B cell (primary cell): ENCODE measurements at regions not wholly inside any gene's neighbourhood (a gene's known extent, or its start where the extent isn't known, plus 50 kb on each side); places are given as distances from the start of the nearest gene placed in this dataset.

ENCODE experiments used
- CTCF ChIP-seq: fragments of 200-600 bp; IDR thresholded peaks from one replicate; pipeline ENCODE4 v1.8.0; 2022; ENCODE audit warnings: antibody characterized with exemption, mild to moderate bottlenecking
- EZH2 ChIP-seq: IDR thresholded peaks from 2 replicates; pipeline ENCODE4 v1.6.1; 2012; ENCODE audit warnings: borderline replicate concordance, low read depth, mild to moderate bottlenecking, moderate library complexity, low read length; ENCODE audit not compliant: insufficient read depth, poor library complexity, severe bottlenecking

GRCh38 chr7:4610768-4611467 lies 71.2 kb upstream of the FOXK1 start:
- peak; percentile 90 for TF ChIP-seq CTCF
- no peak for TF ChIP-seq EZH2
